Testis (tissue), 2 donors: ENCODE measurements at regions not wholly inside any gene's neighbourhood (a gene's known extent, or its start where the extent isn't known, plus 50 kb on each side); places are given as distances from the start of the nearest gene placed in this dataset.

Experiments
- POLR2A ChIP-seq: fragments of 450-650 bp; IDR thresholded peaks from one replicate; pipeline ENCODE4 v1.6.1; 2017; ENCODE audit warnings: antibody characterized with exemption, mild to moderate bottlenecking, moderate library complexity
- TF ChIP-seq, protein P1 (sequence below), 3 experiments: fragments of 450-650 bp in 2 of 3; fragments of 200-600 bp in 1 of 3; sonication (generic) in 1 of 3; IDR thresholded peaks; one replicate each; pipeline ENCODE4 v1.5.1; 2016 to 2019; ENCODE audit warnings: antibody characterized with exemption in 3 of 3, mild to moderate bottlenecking in 2 of 3, moderate library complexity in 1 of 3

DNA sequence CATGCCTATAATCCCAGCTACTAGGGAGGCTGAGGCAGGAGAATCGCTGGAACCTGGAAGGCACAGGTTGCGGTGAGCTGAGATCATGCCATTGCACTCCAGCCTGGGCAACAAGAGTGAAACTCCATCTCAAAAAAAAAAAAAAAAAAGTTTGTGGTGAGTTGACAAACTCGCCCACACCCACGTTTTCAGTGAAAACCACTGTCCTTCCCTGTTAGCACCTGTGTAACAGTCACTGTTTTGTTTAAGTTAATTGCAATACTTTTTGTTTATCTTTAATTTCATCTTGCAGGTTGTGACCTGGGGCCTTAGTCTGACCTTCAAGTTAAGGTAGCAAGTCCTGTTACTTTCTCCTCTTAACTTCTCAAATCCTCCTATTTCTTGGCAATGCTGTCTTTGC, 65.5 kb upstream of the SKOR2 start:
- TF ChIP-seq, protein P1, sequence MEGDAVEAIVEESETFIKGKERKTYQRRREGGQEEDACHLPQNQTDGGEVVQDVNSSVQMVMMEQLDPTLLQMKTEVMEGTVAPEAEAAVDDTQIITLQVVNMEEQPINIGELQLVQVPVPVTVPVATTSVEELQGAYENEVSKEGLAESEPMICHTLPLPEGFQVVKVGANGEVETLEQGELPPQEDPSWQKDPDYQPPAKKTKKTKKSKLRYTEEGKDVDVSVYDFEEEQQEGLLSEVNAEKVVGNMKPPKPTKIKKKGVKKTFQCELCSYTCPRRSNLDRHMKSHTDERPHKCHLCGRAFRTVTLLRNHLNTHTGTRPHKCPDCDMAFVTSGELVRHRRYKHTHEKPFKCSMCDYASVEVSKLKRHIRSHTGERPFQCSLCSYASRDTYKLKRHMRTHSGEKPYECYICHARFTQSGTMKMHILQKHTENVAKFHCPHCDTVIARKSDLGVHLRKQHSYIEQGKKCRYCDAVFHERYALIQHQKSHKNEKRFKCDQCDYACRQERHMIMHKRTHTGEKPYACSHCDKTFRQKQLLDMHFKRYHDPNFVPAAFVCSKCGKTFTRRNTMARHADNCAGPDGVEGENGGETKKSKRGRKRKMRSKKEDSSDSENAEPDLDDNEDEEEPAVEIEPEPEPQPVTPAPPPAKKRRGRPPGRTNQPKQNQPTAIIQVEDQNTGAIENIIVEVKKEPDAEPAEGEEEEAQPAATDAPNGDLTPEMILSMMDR (IDR thresholded peaks at IDR 0.05) = no peak
- no peak for TF ChIP-seq POLR2A
